8988T (cell line): ENCODE measurements at regions not wholly inside any gene's neighbourhood (a gene's known extent, or its start where the extent isn't known, plus 50 kb on each side); places are given as distances from the start of the nearest gene placed in this dataset.
"Not testable (repeated sequence)": the region's sequence is repeated elsewhere in the genome, so short reads cannot be mapped to it uniquely, and the experiment has no call there.

Source experiments
- DNase-seq: peaks from one replicate; pipeline ENCODE4 v3.0.0; 2011

- DNase-seq: no peak
Measured at GRCh38 chr3:81277853-81278252, 483.6 kb downstream of the GBE1 start.

DNA sequence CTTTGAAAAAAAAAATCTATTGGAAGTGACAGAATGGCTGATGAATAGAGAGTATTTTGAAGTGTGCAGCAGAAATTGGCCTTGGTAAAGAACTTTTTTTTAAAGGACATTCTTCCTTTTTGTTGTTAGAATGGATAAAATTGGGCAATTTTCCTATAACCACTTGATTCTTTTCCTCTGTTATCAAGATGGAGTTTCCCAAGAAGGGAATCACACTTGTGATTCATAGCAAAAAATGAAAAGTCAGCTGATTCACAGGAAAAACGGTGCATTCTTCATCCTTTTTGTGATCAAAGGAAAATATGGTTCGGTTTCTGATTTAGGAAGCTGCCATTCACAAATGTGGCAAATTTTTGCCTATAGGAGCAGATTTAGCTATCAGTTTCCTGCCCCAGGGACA is 486.8 kb downstream of the GBE1 start:
- DNase-seq: no peak

DNA sequence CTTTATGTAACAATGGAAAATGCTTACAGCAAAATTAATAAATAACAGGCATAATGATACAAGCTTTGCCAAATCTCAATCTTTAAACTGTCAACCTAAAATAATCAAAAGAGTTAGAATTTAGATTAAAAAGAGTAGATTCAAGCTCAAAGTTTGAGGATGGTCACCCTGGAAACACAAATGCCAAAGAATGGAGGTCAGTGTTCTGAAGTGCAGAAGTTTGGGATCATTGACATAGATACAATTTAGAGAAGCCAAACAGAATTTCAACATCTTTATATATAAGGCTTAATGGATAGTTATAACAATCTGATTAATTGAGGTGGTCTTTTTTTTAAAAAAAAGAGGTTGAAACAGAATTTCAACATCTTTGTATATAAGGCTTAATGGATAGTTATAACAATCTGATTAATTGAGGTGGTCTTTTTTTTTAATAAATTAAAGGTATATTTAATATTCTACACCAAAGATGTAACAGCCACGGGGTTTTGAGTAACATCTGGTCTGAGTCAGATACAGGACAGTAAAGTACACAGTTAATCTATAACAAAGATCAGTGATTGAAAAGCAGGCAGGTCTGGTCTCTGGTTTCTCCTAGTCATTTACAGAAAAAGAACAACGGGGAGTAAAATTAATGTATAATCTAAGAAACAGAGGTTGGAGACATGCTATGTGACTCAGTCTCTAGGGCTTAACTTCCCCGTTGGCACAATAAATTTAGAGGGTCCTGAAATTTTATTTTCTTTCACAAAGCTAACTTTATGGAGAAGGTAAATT is 490.7 kb downstream of the GBE1 start:
- no peak for DNase-seq

- no peak for DNase-seq
Measured at GRCh38 chr3:81268526-81268925, 492.9 kb downstream of the GBE1 start.

GRCh38 chr3:81261996-81262395 is 499.4 kb downstream of the GBE1 start:
- DNase-seq: no peak

- DNase-seq: no peak
Measured at GRCh38 chr3:81255463-81255862, 506.0 kb downstream of the GBE1 start.

GRCh38 chr3:81251096-81251495 is 510.3 kb downstream of the GBE1 start:
- no peak for DNase-seq

DNA sequence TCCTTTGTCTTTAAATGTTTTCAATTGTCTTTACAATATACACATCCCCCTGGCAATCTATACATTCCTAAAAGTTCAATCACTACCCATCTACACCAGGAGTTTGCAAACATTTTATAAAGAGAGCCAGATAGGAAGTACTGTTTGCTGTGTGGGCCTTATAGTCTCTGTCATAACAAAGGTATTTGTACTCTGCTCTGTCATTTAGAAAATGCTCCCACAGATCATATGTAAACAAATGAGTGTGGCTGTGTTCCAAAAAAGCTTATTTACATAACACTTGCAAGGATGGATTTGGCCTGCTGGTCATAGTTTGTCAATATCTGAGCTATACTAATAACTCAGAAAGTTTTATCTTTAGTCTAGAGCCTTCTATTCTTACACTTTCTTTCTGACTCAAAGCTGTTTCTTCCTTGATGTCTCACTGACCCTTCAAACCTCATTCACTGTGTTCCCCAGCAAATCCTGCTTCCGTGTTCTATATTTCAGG is 511.9 kb downstream of the GBE1 start:
- DNase-seq: no peak

DNA sequence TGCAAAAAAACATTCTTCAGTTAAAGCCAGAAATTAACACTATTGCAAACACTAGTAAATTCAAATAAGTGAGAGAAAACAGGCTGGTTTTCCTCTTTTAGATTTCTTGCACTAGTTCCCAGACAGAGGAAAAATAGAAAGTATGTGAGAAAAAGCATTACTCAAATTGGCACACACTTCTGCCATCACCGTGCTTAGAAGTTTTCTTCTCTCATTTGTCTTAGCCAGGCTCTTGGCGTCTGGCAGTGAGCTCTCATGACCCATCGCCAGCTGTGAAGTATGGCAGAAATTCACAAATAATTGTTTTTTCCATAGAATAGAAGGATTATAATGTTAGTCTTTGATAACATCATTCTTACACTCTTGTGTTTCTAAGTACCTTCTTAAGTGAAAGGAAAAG is 515.9 kb downstream of the GBE1 start:
- no peak for DNase-seq

DNA sequence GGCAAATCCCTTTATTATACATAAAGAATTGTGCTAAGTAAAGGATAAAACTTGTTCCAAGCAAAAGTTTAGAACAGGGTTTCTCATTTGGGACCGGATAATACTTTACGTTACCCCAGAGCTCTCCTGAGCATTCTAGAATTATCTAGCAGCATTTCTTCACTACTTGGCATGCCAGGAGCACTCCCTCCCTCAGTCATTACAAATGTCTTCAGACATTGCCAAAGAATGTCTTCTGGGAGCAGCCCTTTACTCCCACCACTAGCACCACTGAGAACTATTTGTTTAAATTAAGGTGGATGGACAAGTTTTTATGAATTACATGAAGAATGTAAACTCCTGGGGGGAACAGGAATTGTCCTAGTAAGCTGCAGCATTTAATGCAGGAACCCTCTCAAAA is 516.4 kb downstream of the GBE1 start:
- DNase-seq: no peak

DNA sequence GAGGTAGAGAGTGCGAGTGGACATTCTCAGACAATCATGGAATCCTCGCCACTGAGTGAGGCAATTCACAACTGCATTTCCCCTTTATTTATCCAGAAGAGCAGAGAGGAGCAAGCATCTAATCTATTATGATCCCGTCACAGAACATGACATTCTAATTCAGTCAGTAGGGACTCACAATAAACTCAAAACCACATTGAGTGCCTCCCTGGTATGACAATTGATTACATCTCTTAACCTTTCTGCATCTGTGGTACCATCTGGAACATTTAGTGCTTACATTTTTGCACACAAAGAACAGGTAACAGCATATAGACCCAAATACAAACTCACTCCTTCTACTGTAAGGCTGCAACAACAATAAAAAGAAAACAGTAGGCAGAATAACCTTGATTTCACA is 517.2 kb downstream of the GBE1 start:
- no peak for DNase-seq

- DNase-seq: no peak
Measured at GRCh38 chr3:81242871-81243270, 518.6 kb downstream of the GBE1 start.

GRCh38 chr3:81237181-81237580 is 524.3 kb downstream of the GBE1 start:
- no peak for DNase-seq

DNA sequence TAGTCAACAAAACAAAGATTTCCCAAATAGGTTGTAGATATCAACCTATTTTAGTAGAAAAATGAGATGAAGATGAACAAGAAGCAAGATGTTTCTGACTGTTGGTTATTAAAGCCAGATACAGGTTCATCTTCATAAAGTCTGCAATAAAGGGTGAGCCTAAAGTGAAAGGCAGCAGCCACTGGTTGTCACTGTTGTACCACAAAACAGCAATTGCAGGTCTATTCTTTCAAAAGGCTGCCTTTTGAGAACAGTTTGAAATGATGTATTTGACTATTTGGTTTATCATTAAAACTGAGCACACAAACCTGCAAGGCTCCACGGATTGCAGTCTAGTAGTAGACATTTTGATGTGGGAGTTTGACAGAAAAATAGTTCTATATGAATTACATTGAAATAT is 543.4 kb downstream of the GBE1 start:
- DNase-seq: no peak

GRCh38 chr3:81217101-81217500 is 544.3 kb downstream of the GBE1 start:
- no peak for DNase-seq

DNA sequence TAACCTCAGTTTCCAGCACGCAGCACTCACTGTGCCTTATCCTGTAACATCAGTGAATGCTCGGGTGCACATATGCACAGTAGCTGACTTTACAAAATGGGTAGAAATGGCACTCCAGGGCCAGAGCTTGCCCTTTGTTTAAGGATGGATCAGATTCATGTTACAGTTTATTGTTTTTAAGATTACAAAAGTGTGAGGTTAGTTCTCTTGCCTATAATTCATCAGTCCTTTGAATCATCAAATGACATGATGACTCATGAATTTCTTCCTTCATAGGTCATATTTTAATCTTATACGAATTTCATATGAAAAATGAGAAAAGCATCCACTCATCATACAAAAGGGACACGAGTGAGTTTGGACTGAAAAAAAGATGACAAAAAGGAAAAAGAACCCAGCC is 545.3 kb downstream of the GBE1 start:
- no peak for DNase-seq

DNA sequence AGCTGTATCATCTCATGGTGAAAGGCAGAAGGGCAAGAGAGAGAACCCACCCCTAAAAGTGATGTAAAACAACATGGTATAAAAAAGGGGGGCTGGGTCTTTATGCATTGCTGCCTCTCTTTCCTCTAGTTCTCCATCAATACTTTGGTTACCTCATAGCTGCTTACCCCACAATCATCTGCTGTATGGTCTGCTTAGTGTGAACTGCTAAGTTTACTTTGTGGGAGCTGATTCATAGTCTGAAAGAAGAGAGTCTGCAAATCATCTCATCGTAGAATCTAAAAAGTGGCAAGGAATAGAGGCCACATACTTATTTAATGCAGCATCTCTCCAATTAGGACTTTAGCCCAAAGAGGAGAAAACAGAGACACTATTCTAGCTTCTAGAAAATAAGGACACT is 546.8 kb downstream of the GBE1 start:
- DNase-seq: no peak

DNA sequence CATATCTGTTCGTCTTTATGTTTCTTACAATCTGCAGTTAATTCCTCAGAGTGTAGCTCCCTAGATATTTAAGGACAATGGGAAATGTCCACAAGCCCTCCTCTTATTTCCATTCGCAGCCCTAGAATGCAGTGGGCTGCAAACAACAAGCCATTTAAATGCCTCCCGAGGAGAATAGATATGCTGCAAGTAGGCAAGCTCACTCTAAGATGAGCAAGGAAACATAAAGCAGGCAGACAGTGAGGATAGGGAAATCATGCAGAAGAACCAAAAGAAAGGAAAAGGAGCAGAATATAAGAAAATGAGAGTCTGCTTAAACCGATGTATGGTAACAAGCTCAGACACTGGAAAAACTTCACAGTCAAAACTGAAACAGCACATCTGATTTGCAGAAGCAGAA is 561.9 kb downstream of the GBE1 start:
- DNase-seq: no peak

- no peak for DNase-seq
Measured at GRCh38 chr3:81198756-81199155, 562.7 kb downstream of the GBE1 start.

DNA sequence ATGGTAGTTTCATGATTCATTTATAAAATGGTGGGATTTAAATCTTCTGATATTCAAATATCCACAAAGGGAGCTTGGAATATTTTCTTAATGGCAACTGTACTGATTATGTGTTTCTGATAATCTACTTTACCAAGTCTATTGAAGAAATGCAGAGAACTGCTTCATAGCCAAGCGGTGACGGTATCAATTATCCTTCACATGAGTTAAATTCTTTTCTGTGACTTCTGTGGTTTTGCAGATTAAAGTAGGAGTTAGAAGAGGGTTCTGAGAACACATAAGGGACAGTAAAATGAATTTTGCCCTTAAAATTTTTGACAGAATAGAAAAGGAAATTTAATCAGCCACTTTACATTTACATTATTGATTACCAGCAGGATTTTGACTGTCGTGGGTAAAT is 563.2 kb downstream of the GBE1 start:
- no peak for DNase-seq

GRCh38 chr3:81197386-81197785 is 564.1 kb downstream of the GBE1 start:
- no peak for DNase-seq

- no peak for DNase-seq
Measured at GRCh38 chr3:81195478-81195877, 566.0 kb downstream of the GBE1 start.

DNA sequence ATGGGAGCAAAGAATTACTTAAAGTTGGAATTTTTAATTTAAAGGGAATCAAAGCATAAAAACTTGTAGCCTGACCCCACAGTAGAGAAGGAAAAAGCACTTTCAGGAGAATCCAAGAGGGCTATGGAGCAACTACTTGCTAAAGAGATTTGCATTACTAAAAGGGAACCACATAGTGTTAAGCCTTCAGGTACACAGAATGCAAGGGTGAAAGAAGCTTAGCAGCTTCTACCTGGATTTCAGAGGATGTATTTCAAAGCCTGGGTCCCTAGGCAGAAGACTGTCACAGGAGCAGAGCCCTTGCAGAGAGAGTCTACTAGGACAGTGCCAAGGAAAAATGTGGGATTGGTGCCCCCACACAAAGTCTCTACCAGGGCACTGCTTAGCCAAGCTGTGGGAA is 575.0 kb downstream of the GBE1 start:
- DNase-seq: no peak

GRCh38 chr3:81182086-81182875 is 579.2 kb downstream of the GBE1 start:
- DNase-seq: not testable (repeated sequence)
